Stimulated activated CD4-positive, alpha-beta T cell treated with anti-CD3 and anti-CD28 coated beads, Interleukin-1b, Interleukin-23, amount 100 ng/mL, for 48 hours (primary cell): ENCODE measurements at regions not wholly inside any gene's neighbourhood (a gene's known extent, or its start where the extent isn't known, plus 50 kb on each side); places are given as distances from the start of the nearest gene placed in this dataset.

Source experiments
- DNase-seq: peaks from one replicate; pipeline ENCODE4 v3.0.0-alpha.2; 2020

DNA sequence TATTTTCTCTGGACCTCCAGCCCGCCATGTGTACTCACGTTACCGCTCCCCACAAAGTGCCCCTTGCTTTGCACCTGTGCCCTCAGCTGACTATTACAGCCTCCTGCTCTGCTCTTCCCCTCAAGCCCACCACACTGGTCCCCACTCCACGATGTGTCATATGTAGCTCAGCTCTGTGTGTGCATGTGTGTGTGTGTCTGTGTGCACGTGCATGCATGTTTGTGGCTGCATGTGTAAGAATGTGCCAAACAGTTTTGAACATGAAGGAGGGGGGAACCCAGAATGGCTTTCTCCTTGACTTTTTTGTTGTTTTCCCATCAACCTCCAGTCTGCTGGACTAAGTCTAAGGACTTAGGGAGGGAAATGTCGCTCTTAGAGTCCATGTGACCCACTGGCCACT lies 54.8 kb upstream of the BTRC start:
- DNase-seq = no peak

DNA sequence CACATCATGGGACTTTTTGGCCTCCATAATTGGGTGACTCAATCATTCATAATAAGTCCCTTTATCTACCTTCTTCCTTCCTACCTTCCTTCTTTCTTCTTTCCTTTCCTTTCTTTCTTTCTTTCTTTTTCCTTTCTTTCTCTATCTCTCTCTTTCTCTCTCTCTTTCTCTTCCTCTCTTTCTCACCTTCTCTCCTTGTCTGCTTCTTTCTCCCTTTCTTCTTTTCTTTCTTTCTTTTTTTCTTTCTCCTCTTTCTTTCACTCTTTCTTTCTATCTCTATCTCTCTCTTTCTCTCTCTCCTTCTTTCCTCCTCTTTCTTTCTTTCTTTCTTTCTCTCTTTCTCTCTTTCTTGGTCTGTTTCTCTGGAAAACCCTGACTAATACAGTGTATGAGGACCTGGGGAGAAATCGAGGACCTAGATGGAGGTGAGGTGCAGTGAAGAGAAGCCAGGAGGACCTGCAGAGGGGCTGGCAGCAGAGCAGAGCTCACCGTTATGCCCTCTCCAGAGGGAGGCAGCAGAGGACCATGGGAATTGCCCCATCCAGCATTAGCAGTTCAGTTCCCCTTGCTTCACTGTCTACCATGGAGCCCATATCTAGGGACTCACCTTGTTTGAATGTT lies 52.7 kb upstream of the BTRC start:
- peak; percentile 51 for DNase-seq

GRCh38 chr10:101303087-101303703 lies 50.8 kb upstream of the BTRC start:
- no peak for DNase-seq
